NK-92 treated with Interleukin-12 subunit alpha and Interleukin-12 subunit beta, amount 100 ng/mL, for 24 hours (cell line): ENCODE measurements at regions not wholly inside any gene's neighbourhood (a gene's known extent, or its start where the extent isn't known, plus 50 kb on each side); places are given as distances from the start of the nearest gene placed in this dataset.

Source experiments
- DNase-seq: peaks from one replicate; lab custom pipeline; 2025; lab: John Stamatoyannopoulos, UW

GRCh38 chr12:107553211-107553765 is 132.3 kb upstream of the PWP1 start:
- no peak for DNase-seq

GRCh38 chr12:107554941-107555340 is 130.7 kb upstream of the PWP1 start:
- no peak for DNase-seq

DNA sequence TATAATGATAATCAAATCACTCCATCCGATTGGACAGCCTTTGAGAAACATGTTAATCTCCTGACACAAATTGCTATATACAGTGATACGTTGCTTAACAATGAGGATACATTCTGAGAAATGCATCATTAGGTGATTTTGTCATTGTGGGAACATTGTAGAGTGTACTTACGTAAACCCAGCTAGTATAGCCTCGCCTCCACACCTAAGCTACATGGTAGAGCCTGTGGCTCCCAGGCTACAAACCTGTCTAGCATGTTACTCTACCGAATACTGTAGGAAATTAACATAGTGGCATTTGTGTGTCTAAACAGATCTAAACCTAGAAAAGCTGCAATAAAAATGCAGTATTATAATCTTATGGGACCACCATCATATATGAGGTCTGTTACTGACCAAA is 128.6 kb upstream of the PWP1 start:
- no peak for DNase-seq

GRCh38 chr12:107557589-107558100 is 128.0 kb upstream of the PWP1 start:
- DNase-seq: no peak

GRCh38 chr12:107558141-107558815 is 127.3 kb upstream of the PWP1 start:
- DNase-seq: no peak

DNA sequence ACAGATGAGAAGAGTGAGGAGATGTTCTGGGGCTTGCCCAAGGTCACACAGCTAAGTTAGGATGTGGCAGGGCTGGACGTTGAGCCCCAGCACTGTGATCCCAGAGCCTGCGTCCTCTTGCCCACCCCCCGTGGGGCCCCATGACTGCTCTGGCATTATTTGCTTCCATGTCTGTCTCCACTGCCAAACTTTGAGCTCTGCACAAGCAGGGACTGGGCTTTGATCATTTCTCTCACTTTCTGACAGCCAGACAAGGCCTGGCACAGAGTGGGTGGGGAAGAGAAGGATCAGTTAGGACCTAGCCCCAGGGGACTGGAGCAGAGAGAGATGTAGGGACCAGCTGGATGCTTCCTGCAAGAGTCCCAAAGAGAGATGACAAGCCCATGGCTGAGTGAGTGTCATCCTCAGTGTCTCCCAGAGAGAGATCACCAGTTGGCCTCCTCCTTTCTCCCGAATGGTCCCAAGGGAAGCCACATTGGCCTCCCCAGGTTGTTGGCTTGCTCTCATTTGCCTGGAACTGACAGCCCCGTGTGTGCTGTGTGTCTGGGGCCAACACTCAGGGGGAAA is 126.7 kb upstream of the PWP1 start:
- DNase-seq: no peak

GRCh38 chr12:107560165-107560898 is 125.3 kb upstream of the PWP1 start:
- no peak for DNase-seq

DNA sequence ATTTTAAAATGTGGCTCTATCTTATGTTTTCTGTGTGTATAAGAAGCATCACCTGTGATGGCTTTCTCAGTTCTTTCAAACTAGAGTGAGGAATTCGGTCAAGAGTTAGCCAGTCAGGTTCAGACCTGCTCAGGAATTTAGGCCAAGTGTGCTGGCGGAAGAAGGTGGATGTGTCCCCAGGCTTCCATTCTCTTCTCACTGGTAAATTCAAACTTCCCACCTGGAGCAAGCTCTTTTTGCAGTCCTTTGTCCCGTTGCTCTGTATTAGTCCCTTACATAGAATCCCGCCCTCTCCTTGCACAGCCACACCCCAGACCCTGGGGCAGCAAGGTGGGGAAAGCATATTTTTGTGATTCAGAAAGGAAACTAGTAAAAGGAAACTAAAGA is 124.7 kb upstream of the PWP1 start:
- no peak for DNase-seq

DNA sequence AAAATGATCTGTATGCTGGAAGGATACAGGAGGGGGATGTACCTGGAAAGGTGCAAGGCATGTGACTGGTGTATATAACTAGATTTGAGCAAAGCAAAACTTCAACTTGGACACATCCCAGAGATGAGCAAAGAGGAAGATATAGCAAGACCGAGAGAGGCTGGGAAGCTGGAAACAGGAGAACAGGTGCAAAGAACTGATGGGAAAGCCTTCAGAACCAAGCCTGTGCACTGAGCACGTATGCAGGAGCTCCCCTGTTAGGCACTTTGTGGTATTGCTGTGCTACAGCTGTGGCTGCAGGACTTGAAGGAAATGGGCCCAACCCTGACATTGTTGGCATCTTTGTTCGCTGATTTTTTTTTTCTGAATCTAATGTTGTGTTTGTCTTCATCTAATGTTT is 120.7 kb upstream of the PWP1 start:
- DNase-seq: peak; percentile 1

- no peak for DNase-seq
Measured at GRCh38 chr12:107565551-107565950, 120.0 kb upstream of the PWP1 start.

- DNase-seq: no peak
Measured at GRCh38 chr12:107567876-107568619, 117.6 kb upstream of the PWP1 start.

GRCh38 chr12:107568718-107569117 is 116.9 kb upstream of the PWP1 start:
- DNase-seq: no peak

DNA sequence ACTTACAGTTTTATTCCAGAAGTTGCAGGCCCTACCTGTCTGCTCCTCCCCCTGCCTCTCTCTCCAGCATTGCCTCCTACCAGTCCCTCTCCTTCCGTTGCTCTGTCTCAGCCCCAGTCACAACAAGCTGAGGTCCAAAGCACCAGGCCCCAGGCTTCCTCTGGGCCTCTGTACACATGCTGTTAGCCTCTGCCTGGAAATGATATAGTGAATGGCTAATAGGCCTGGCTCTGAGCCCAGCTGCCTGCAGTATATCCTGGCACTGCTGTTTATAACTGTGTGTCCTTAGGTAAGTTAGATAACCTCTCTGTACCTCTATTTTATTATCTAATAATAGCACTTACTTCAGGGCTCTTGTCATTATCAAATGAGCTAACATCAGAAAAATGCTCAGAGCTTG is 114.9 kb upstream of the PWP1 start:
- DNase-seq: no peak

DNA sequence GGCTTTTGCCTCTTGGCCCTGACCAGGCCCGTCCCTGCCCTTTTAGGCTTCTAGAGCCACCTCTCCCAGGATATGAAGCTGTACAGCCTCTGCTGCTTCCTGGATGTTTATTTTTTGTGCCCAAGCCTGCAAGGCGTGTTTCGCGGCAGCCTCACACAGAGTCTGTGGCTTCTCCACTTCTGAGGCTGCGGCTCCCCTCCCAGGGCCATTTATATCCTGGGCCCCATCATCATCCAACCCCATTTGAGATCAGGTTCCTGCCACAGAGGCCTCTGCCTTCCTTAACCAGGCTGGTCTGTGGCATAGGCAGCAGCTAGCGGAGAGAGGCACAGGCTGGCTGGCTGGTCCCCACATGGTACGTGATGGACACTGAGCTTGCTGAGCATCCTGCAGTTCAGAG is 114.1 kb upstream of the PWP1 start:
- no peak for DNase-seq

- DNase-seq: no peak
Measured at GRCh38 chr12:107574691-107575090, 110.9 kb upstream of the PWP1 start.

DNA sequence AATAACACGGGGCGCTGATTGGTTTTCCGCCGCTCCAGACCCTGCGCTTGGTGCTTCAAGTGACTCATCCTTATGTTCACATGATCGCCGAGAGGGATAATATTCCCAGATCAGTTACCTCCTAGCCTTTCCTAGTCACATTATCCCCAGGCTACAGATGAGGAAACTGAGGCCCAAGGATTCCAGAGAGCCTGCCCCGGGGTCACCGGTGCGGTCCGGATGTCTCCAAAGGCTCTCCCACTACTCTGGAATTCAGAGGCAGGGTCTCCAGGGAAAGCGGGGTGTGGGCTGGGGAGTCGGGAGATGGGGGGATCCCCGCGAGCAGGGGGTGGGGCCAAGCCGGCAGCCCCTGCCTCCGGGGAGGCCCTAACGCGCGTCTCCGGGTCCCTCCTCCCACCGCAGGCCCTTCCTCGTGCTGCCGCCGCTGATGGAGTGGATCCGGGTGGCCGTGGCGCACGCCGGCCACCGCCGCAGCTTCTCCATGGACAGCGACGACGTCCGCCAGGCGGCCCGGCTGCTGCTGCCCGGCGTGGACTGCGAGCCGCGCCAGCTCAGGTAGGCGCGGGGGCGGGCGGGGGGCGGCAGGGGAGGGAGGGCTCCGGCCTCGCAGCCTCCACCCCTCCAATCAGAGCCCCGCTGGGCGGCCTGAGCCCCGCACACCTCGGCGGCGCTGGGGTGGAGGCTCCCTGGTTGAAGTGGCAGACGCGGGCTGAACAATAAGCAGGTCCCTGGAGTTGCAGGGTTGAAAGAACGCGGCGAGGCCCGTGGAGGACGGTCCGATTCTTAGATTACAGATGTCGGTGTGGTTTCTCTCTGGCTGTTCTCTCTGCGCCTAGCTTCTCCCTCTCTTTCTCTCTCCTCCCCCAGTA is 104.6 kb upstream of the PWP1 start:
- no peak for DNase-seq

GRCh38 chr12:107581619-107582015 is 104.0 kb upstream of the PWP1 start:
- no peak for DNase-seq

GRCh38 chr12:107583551-107583950 is 102.0 kb upstream of the PWP1 start:
- DNase-seq: no peak

DNA sequence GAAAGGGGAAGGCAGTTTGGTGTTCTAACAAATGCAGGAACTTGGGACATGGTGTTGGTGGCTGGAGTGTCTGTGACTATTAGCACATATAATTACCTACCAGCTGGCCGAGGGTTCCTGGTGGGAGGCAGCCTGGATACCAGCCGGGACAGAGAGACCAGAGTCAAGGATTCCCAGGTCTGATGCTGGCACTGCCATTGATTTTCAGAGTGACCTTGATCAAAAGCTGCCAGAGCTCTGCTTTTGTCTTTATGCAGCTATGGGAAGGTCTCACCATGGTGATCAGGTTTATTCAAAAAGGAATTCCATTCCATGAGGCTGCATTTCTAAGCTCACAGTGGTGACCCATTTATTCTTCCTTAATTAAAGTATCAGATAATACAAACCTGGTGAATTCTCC is 101.0 kb upstream of the PWP1 start:
- no peak for DNase-seq

- no peak for DNase-seq
Measured at GRCh38 chr12:107586256-107586970, 99.2 kb upstream of the PWP1 start.

DNA sequence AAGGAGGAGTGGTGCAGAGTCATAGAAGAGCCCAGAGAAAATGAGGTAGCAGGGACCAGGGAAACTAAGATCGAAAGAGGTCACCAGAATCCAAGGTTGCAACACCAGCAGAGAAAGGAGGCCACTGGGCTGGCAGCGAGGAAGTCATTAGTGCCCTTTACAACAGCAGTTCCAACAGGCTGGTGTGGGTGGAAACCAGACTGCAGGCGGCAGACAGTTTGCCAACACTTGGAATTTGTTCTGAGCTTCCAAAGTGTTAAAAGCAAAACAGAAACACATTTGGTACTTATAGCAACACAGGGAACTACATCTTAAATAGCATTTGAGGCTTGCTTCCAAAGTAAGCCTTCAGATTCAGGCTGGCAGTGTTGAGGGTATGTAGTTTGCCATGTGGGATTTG is 95.2 kb upstream of the PWP1 start:
- DNase-seq: no peak
